HCT116 (cell line): ENCODE measurements at regions not wholly inside any gene's neighbourhood (a gene's known extent, or its start where the extent isn't known, plus 50 kb on each side); places are given as distances from the start of the nearest gene placed in this dataset.

ENCODE experiments used
- ATAC-seq: fragments of 200-7000 bp; cut with Tn5 transposase; 2 replicates; pipeline ENCODE4 v1.9.1; 2020; ENCODE audit warnings: mild to moderate bottlenecking, moderate library complexity
- BruUV-seq: library from RNA; stranded (reverse); fragments of 400-500 nt; replicated peaks from 2 replicates; lab custom pipeline; 2021; lab: Mats Ljungman, UMichigan
- CTCF ChIA-PET: fragments of 300-600 bp; sonication (Branson Sonifier 250); formaldehyde crosslinking; loops from one replicate; lab custom pipeline; 2021; ENCODE audit warnings: antibody characterized with exemption; lab: Charles Lee
- POLR2A ChIA-PET: fragments of 300-600, 350-600 bp; sonication (Branson Sonifier 250); formaldehyde crosslinking; loops from one replicate; lab custom pipeline; 2021; ENCODE audit warnings: antibody characterized with exemption; lab: Charles Lee
- RAD21 ChIA-PET, 2 experiments: fragments of 300-600 bp; sonication (Branson Sonifier 250); formaldehyde crosslinking; loops; one replicate each; lab custom pipeline; 2023; ENCODE audit warnings: low total read pairs in 2 of 2; ENCODE audit not compliant: uncharacterized antibody in 2 of 2, unreplicated experiment in 2 of 2, low non-redundant PET in 1 of 2; lab: Charles Lee
- DNase-seq: peaks from one replicate; pipeline ENCODE4 v3.0.0-alpha.2; 2010; ENCODE audit warnings: low read depth, low spot score
- H2AFZ ChIP-seq: fragments of 200-600 bp; shearing (Covaris generic), sonication (generic); 2 replicates; pipeline ENCODE4 v1.6.1; 2017; ENCODE audit warnings: low read depth, mixed run types, mixed read lengths, antibody characterized with exemption, low read length; ENCODE audit not compliant: poor library complexity, severe bottlenecking
- H3K27ac ChIP-seq: 2 replicates; pipeline ENCODE4 v1.5.1; 2012; ENCODE audit warnings: low read depth, low read length
- H3K27me3 ChIP-seq: fragments of 200-600 bp; sonication (generic); 2 replicates; pipeline ENCODE4 v1.6.1; 2016; ENCODE audit warnings: mixed run types, low read length, mixed read lengths; ENCODE audit not compliant: insufficient read depth
- H3K36me3 ChIP-seq, 2 experiments: fragments of 200-500 bp in 1 of 2; fragments of 200-600 bp in 1 of 2; sonication (Bioruptor generic) in 1 of 2; sonication (generic) in 1 of 2; 2 replicates each; pipeline versions ENCODE4 v1.5.1 to v1.6.1; 2014 to 2016; ENCODE audit warnings: low read length in 2 of 2, inconsistent platforms in 1 of 2, mixed read lengths in 1 of 2, mixed run types in 1 of 2; ENCODE audit not compliant: insufficient read depth in 2 of 2, control insufficient read depth in 1 of 2
- H3K4me1 ChIP-seq, 2 experiments: fragments of 200-600 bp in 1 of 2; sonication (generic) in 1 of 2; 2 replicates each; pipeline versions ENCODE4 v1.5.1 to v1.6.1; 2012 to 2017; ENCODE audit warnings: low read length in 2 of 2, inconsistent platforms in 1 of 2, mild to moderate bottlenecking in 1 of 2, mixed read lengths in 1 of 2, mixed run types in 1 of 2, moderate library complexity in 1 of 2; ENCODE audit not compliant: insufficient read depth in 2 of 2, control insufficient read depth in 1 of 2
- H3K4me2 ChIP-seq: fragments of 200-600 bp; sonication (generic); 2 replicates; pipeline ENCODE4 v1.6.1; 2017; ENCODE audit warnings: mixed run types, low read length, mixed read lengths
- H3K4me3 ChIP-seq, 2 experiments: fragments of 200-600 bp in 1 of 2; sonication (generic) in 1 of 2; replicated peaks in 1 of 2; 2 replicates each; pipeline ENCODE4 v1.5.1; 2011 to 2016; ENCODE audit warnings: low read length in 2 of 2, control low read depth in 1 of 2, low read depth in 1 of 2, mild to moderate bottlenecking in 1 of 2, mixed read lengths in 1 of 2, mixed run types in 1 of 2
- H3K79me2 ChIP-seq: fragments of 200-600 bp; sonication (generic); 2 replicates; pipeline ENCODE4 v1.6.1; 2017; ENCODE audit warnings: mild to moderate bottlenecking, mixed run types, low read length, moderate library complexity, mixed read lengths; ENCODE audit not compliant: insufficient read depth
- H3K9ac ChIP-seq: fragments of 200-600 bp; sonication (generic); 2 replicates; pipeline ENCODE4 v1.6.1; 2016; ENCODE audit warnings: low read length, mixed read lengths
- H3K9me2 ChIP-seq: fragments of 200-600 bp; sonication (generic), shearing (Covaris generic); 2 replicates; pipeline ENCODE4 v1.6.1; 2017; ENCODE audit warnings: mixed run types, mild to moderate bottlenecking, moderate library complexity; ENCODE audit not compliant: insufficient read depth
- H3K9me3 ChIP-seq, 2 experiments: fragments of 200-500 bp in 1 of 2; fragments of 200-600 bp in 1 of 2; sonication (Bioruptor generic) in 1 of 2; sonication (generic) in 1 of 2; 2 replicates each; pipeline ENCODE4 v1.6.1; 2014 to 2017; ENCODE audit warnings: low read length in 2 of 2, mixed read lengths in 2 of 2, inconsistent platforms in 1 of 2, low read depth in 1 of 2, mild to moderate bottlenecking in 1 of 2, mixed run types in 1 of 2, moderate library complexity in 1 of 2; ENCODE audit not compliant: control insufficient read depth in 1 of 2, insufficient read depth in 1 of 2
- H4K20me1 ChIP-seq: fragments of 200-600 bp; sonication (generic), shearing (Covaris generic); 2 replicates; pipeline ENCODE4 v1.6.1; 2017; ENCODE audit warnings: mixed run types, mild to moderate bottlenecking, moderate library complexity; ENCODE audit not compliant: insufficient read depth
- ATF3 ChIP-seq: IDR thresholded peaks from 2 replicates; pipeline ENCODE4 v1.6.1; 2012
- CBX3 ChIP-seq: IDR thresholded peaks from 2 replicates; pipeline ENCODE4 v1.6.1; 2012; ENCODE audit warnings: low read depth
- CEBPB ChIP-seq: IDR thresholded peaks from 2 replicates; pipeline ENCODE4 v1.6.1; 2012; ENCODE audit warnings: low read depth
- ELF1 ChIP-seq: IDR thresholded peaks from 2 replicates; pipeline ENCODE4 v1.6.1; 2012; ENCODE audit warnings: low read depth, borderline replicate concordance
- EZH2 ChIP-seq: fragments of 200-600 bp; sonication (generic); IDR thresholded peaks from 2 replicates; pipeline ENCODE4 v1.6.1; 2017; ENCODE audit warnings: antibody characterized with exemption, mixed run types
- FOSL1 ChIP-seq: IDR thresholded peaks from 2 replicates; pipeline ENCODE4 v1.6.1; 2012; ENCODE audit warnings: low read depth
- JUND ChIP-seq: IDR thresholded peaks from 2 replicates; pipeline ENCODE4 v1.6.1; 2012
- MAX ChIP-seq: IDR thresholded peaks from 2 replicates; pipeline ENCODE4 v1.6.1; 2012
- POLR2A ChIP-seq: IDR thresholded peaks from 2 replicates; pipeline ENCODE4 v1.7.0; 2011; ENCODE audit warnings: borderline replicate concordance; ENCODE audit not compliant: insufficient read depth, insufficient read length; ENCODE audit errors: extremely low read depth
- POLR2AphosphoS5 ChIP-seq: IDR thresholded peaks from 2 replicates; pipeline ENCODE4 v1.6.1; 2011; ENCODE audit warnings: mild to moderate bottlenecking, low read depth, low read length, moderate library complexity
- REST ChIP-seq: IDR thresholded peaks from 2 replicates; pipeline ENCODE4 v1.6.1; 2012; ENCODE audit warnings: low read depth
- TCF7L2 ChIP-seq: IDR thresholded peaks from 2 replicates; pipeline ENCODE4 v1.7.0; 2011; ENCODE audit warnings: borderline replicate concordance, inconsistent platforms; ENCODE audit not compliant: insufficient read depth, insufficient read length; ENCODE audit errors: extremely low read depth
- ZFX ChIP-seq: fragments of 450-650 bp; IDR thresholded peaks from 2 replicates; pipeline ENCODE4 v1.6.1; 2017
- ZNF274 ChIP-seq: fragments of 200-500 bp; sonication (Bioruptor generic); IDR thresholded peaks from 2 replicates; pipeline ENCODE4 v1.6.1; 2014; ENCODE audit warnings: mild to moderate bottlenecking, low read depth, low read length, inconsistent platforms
- intact Hi-C: fragments of 100-400 bp; cut with micrococcal nuclease; formaldehyde crosslinking; loops from 2 replicates; pipeline ENCODE4 v1.10.0; 2022

GRCh38 chr1:198950036-198950435 is 311.2 kb downstream of the PTPRC start:
- intact Hi-C loops, result no loop called here
- no peak for DNase-seq
- Histone ChIP-seq H3K9me2 (no peaks in the 10 kb centered on the region), H4K20me1 (no peaks in the 10 kb centered on the region), H2AFZ (no peak overlapping the region), H3K36me3 (no peaks in the 10 kb centered on the region), H3K79me2 (no peaks in the 10 kb centered on the region), H3K4me2 (no peak overlapping the region), H3K27me3 (no peaks in the 10 kb centered on the region), H3K9me3 (no peaks in the 10 kb centered on the region), H3K4me1 (no peaks in the 10 kb centered on the region), H3K4me3 (no peak overlapping the region), H3K9ac (no peak overlapping the region), H3K27ac (no peak overlapping the region)
- no TSS peak for BruUV-seq
- CTCF ChIA-PET, result no interaction called here
- POLR2A ChIA-PET, result no interaction called here
- no peak for TF ChIP-seq JUND
- no peak for TF ChIP-seq CBX3
- no peak for TF ChIP-seq POLR2A
- no peak for TF ChIP-seq ATF3
- TF ChIP-seq ZFX, result no peak
- TF ChIP-seq TCF7L2, result no peak
- TF ChIP-seq FOSL1, result no peak
- TF ChIP-seq REST, result no peak
- no peak for TF ChIP-seq EZH2
- no peak for TF ChIP-seq ZNF274
- TF ChIP-seq MAX, result no peak
- TF ChIP-seq POLR2AphosphoS5, result no peak
- TF ChIP-seq ELF1, result no peak
- TF ChIP-seq CEBPB, result no peak
- RAD21 ChIA-PET, result no interaction called here
- ATAC-seq, result no peak
